ENCODE measurements at regions not wholly inside any gene's neighbourhood (a gene's known extent, or its start where the extent isn't known, plus 50 kb on each side); places are given as distances from the start of the nearest gene placed in this dataset.

DNA sequence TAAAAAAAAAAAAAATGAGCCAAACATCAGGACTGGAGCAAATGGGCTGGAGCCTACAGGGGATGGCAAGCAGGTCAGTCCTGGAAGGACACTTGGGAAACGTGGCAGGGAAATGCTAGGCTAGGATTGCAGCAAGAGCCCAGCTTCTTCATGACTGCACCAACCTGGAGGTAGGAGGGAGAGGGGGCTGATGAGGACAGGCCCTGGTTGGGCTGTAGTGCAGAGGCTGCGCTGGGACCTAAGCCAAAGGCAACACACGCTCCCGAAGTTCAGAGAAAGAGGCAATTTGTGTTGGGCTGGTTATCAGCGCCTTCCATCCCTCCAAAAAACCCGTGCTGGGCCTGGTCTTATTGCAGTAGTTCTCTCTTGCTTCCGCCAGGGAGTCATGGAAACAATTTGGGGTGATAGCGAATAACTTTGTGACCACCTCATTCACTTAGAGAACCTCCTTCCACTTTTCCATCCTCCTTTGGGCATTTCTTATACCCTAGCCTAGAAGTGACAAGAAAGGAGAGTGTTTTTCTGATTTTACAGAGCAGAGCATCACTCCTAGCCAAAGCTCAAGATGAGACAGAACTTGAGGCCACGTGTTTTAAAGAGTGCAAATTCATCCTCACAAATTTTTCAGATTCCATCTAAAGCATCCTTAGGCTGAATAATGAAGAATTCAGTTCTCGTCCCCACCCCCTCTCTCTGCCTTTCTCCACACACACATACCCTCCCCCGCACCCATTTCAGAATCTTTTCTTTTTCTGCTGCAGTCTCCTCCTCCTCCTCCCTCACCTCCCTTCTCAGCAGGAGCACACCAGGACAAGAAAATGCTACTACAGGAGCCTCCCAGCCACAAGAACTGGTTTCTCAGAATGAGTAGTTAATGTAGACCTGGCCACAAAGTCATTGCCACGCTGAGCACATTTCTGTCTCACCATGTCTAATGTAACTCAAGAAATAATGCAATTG, 61.3 kb upstream of the CALM2 start:
- TF ChIP-seq CTCF (IDR thresholded peaks at IDR 0.05) (no peak), POLR2A (IDR thresholded peaks at IDR 0.05) (no peak)

All from right lobe of liver (tissue), 4 donors.